K562 (cell line): ENCODE measurements at regions not wholly inside any gene's neighbourhood (a gene's known extent, or its start where the extent isn't known, plus 50 kb on each side); places are given as distances from the start of the nearest gene placed in this dataset.
"Not testable (repeated sequence)": the region's sequence is repeated elsewhere in the genome, so short reads cannot be mapped to it uniquely, and the experiment has no call there.

Experiments used
- ATAC-seq: fragments of 200-7000 bp; cut with Tn5 transposase; 3 replicates; pipeline ENCODE4 v1.9.1; 2020; ENCODE audit warnings: moderate library complexity
- BruUV-seq: library from RNA; stranded (reverse); fragments of 400-500 nt; replicated peaks from 2 replicates; lab custom pipeline; 2021; lab: Mats Ljungman, UMichigan
- CTCF ChIA-PET: fragments of 300-600 bp; formaldehyde crosslinking; extraction: SDS; loops from one replicate; lab custom pipeline; 2021; ENCODE audit warnings: low intra/inter-chr PET ratio; lab: Yijun Ruan, JAX
- POLR2A ChIA-PET: fragments of 300-600, 350-650 bp; sonication (Branson Sonifier 250); formaldehyde crosslinking; extraction: SDS; loops from one replicate; lab custom pipeline; 2021; ENCODE audit warnings: antibody characterized with exemption, inconsistent platforms; lab: Yijun Ruan, JAX
- DNase-seq, 4 experiments: peaks; one replicate each; pipeline versions ENCODE4 v3.0.0 to v3.0.0-alpha.2; 2011 to 2018; ENCODE audit warnings: low spot score in 3 of 4, mixed read lengths in 3 of 4; ENCODE audit errors: extremely low read depth in 1 of 4
- FAIRE-seq: peaks from 2 replicates; lab custom pipeline; 2011; peaks lifted over from hg19 to GRCh38; lab: Jason Lieb, UNC
- H2AFZ ChIP-seq: 2 replicates; pipeline ENCODE4 v1.6.0; 2011; ENCODE audit warnings: low read depth, low read length, control low read depth, inconsistent platforms
- H3K27ac ChIP-seq: fragments of 200-600 bp; 3 replicates; pipeline ENCODE4 v1.8.0; 2011; ENCODE audit warnings: low read depth, mild to moderate bottlenecking, control low read depth, inconsistent platforms, low read length, moderate library complexity, mixed read lengths; ENCODE audit errors: extremely low read depth
- H3K27me3 ChIP-seq, 2 experiments: fragments of 300-600 bp in 1 of 2; 2 replicates in 1 of 2; 3 replicates in 1 of 2; pipeline versions ENCODE4 v1.6.0 to v1.8.0; 2011; ENCODE audit warnings: inconsistent platforms in 2 of 2, low read length in 2 of 2, mild to moderate bottlenecking in 1 of 2, mixed read lengths in 1 of 2, moderate library complexity in 1 of 2; ENCODE audit not compliant: control insufficient read depth in 2 of 2, insufficient read depth in 2 of 2
- H3K36me3 ChIP-seq: fragments of 300-600 bp; 3 replicates; pipeline ENCODE4 v1.8.0; 2011; ENCODE audit warnings: mild to moderate bottlenecking, low read length, inconsistent platforms; ENCODE audit not compliant: control insufficient read depth, insufficient read depth
- H3K4me1 ChIP-seq, 2 experiments: fragments of 200-600 bp in 1 of 2; replicated peaks in 1 of 2; 2 replicates in 1 of 2; 3 replicates in 1 of 2; pipeline versions ENCODE4 v1.5.1 to v1.8.0; 2011; ENCODE audit warnings: inconsistent platforms in 2 of 2, low read length in 2 of 2, mild to moderate bottlenecking in 1 of 2, mixed read lengths in 1 of 2, moderate library complexity in 1 of 2; ENCODE audit not compliant: control insufficient read depth in 2 of 2, insufficient read depth in 2 of 2
- H3K4me2 ChIP-seq: 2 replicates; pipeline ENCODE4 v1.6.1; 2011; ENCODE audit warnings: low read length, control low read depth, inconsistent platforms, mixed read lengths; ENCODE audit not compliant: insufficient read depth
- H3K4me3 ChIP-seq: fragments of 200-600 bp; sonication (generic), shearing (Covaris generic); 2 replicates; pipeline ENCODE4 v1.5.1; 2016; ENCODE audit warnings: control low read depth, inconsistent platforms
- H3K79me2 ChIP-seq: fragments of 200-600 bp; 3 replicates; pipeline ENCODE4 v1.8.0; 2011; ENCODE audit warnings: low read length, inconsistent platforms; ENCODE audit not compliant: control insufficient read depth, insufficient read depth
- H3K9ac ChIP-seq, 2 experiments: 2 replicates each; pipeline versions ENCODE4 v1.6.0 to v1.6.1; 2011; ENCODE audit warnings: low read depth in 2 of 2, low read length in 2 of 2, control low read depth in 1 of 2, inconsistent platforms in 1 of 2, mild to moderate bottlenecking in 1 of 2, mixed read lengths in 1 of 2; ENCODE audit not compliant: insufficient read depth in 1 of 2
- H3K9me1 ChIP-seq: one replicate; pipeline ENCODE4 v1.6.0; 2011; ENCODE audit warnings: inconsistent platforms, mild to moderate bottlenecking, low read length, moderate library complexity; ENCODE audit not compliant: control insufficient read depth, insufficient read depth
- H3K9me3 ChIP-seq: replicated peaks from 2 replicates; pipeline ENCODE4 v1.5.1; 2011; ENCODE audit warnings: low read depth, low read length, inconsistent platforms; ENCODE audit not compliant: control insufficient read depth, insufficient read depth
- H4K20me1 ChIP-seq: replicated peaks from 2 replicates; pipeline ENCODE4 v1.6.1; 2011; ENCODE audit warnings: low read length, inconsistent platforms, mixed read lengths; ENCODE audit not compliant: control insufficient read depth, insufficient read depth
- WGBS: fragments of 100-300 bp; shearing (Covaris generic); methylation state at CpG from one replicate; pipeline ENCODE4 v1.1.6; 2016; ENCODE audit warnings: low coverage, mixed read lengths; ENCODE audit not compliant: insufficient coverage; ENCODE audit errors: missing lambda C conversion rate; 5-methylcytosine and 5-hydroxymethylcytosine counted together
- in situ Hi-C: fragments of 300-500 bp; cut with MboI; formaldehyde crosslinking; loops from 4 replicates; pipeline ENCODE4 v1.15.0; 2018; ENCODE audit warnings: inconsistent platforms, mixed read lengths
- intact Hi-C: fragments of 100-400 bp; cut with micrococcal nuclease; formaldehyde crosslinking; loops from 2 replicates; pipeline ENCODE4 v1.14.2; 2022

DNA sequence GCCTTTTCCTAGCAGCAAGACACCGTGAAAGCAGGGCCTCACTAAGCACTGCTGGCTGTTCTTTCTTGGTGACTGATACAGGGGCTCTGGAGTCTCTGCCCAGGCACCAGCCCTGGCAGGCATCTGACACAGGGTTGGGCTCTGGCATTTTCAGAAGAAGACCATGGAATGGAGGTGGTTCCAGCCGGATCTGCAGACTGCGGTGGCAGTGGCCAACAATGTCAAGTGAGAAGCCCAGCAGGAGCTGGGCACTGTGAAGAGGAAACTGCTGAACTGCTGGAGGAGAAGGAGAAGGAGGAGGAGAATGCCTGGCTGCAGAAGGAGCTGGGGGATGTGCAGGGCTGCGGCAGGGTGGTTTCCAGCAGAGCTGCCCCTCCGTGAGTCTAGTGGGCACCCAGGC, 101.8 kb downstream of the TBC1D26 start:
- H4K20me1 ChIP-seq, DNase-seq, CTCF ChIA-PET, BruUV-seq, H3K36me3 ChIP-seq, intact Hi-C loops, H3K79me2 ChIP-seq, H3K9ac ChIP-seq, H3K4me1 ChIP-seq, POLR2A ChIA-PET, H3K9me1 ChIP-seq, H3K27me3 ChIP-seq, H3K4me3 ChIP-seq, ATAC-seq, H3K27ac ChIP-seq, H3K9me3 ChIP-seq, H3K4me2 ChIP-seq, H2AFZ ChIP-seq, FAIRE-seq: not testable (repeated sequence)
- WGBS = 0% methylated on average over 2 of the region's 5 CpGs
- in situ Hi-C loops = loop anchor here (10.0 kb wide), 1 partner anchor 111 kb away; the partner anchor contains the start of gene ADORA2B

DNA sequence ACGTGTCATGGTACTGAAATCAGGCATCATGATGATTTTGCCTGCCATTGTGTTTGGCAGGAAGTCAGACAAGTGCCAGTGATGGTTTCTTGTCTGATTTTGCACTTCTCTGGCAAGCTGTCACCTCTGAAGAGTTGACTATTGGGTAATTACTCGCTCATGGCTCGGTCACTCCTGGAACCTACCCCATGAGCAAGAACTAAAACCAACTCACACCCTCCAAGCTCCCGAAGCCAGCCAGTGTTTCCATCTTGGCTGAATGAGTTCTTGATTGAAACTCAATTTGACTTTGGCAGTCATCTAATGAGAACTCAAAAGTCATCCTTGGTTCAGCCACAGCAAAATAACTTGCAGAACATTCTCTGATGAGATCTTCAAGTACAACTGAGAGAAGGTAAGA, 103.4 kb downstream of the TBC1D26 start:
- H3K36me3 ChIP-seq, H4K20me1 ChIP-seq, H3K79me2 ChIP-seq, H3K4me2 ChIP-seq, H3K27me3 ChIP-seq, H3K9me1 ChIP-seq, ATAC-seq, H3K4me3 ChIP-seq, H3K4me1 ChIP-seq, CTCF ChIA-PET, H3K9me3 ChIP-seq, FAIRE-seq, DNase-seq, H3K27ac ChIP-seq, H3K9ac ChIP-seq, intact Hi-C loops, H2AFZ ChIP-seq, BruUV-seq, POLR2A ChIA-PET: not testable (repeated sequence)
- in situ Hi-C loops = loop anchor here (10.0 kb wide), 1 partner anchor 109 kb away; the partner anchor contains the start of gene ADORA2B
- 0% methylated on average over 3 of the region's 4 CpGs for WGBS

DNA sequence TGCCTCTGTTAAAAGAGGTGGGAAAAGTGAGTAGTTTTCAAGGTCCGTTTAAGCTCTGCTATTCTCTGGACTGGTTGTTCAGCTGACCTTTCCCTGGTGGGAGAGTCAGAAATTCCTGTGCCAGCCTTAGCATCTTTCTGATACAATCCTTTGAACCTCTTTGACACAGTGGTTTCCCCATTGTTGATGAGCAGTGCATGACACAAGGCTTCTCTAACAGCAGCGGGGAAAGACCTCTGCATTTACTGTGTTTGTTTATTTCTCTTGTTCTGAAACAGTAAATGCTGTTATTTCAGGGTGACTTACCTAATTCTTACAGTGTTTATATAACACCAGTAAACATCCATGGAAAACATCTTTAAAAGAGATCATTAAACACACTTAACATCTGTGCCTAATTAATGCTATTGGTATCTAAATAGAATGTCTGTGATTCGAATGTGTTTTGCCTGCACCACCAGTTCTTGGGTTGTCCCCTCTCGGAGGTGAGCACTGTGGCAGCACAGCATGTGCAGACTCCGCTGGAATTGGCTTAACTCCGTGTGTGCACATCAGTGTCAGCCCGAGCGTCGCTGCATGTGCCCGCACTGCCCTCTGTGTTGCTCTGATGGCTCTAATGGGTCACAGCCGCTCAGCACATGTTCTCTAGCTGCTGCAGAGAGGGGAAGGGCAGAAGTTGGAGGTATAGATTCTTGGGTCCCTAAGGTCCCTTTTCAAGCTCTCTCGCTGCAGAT, 104.3 kb downstream of the TBC1D26 start:
- FAIRE-seq, H3K36me3 ChIP-seq, H3K27me3 ChIP-seq, POLR2A ChIA-PET, H2AFZ ChIP-seq, H3K79me2 ChIP-seq, H4K20me1 ChIP-seq, BruUV-seq, ATAC-seq, H3K9me1 ChIP-seq, intact Hi-C loops, H3K9ac ChIP-seq, H3K4me1 ChIP-seq, H3K4me3 ChIP-seq, H3K9me3 ChIP-seq, H3K4me2 ChIP-seq, DNase-seq, H3K27ac ChIP-seq, CTCF ChIA-PET: not testable (repeated sequence)
- 3% methylated on average over 3 of the region's 12 CpGs for WGBS
- in situ Hi-C loops = loop anchor here (10.0 kb wide), 1 partner anchor 108 kb away; the partner anchor contains the start of gene ADORA2B

DNA sequence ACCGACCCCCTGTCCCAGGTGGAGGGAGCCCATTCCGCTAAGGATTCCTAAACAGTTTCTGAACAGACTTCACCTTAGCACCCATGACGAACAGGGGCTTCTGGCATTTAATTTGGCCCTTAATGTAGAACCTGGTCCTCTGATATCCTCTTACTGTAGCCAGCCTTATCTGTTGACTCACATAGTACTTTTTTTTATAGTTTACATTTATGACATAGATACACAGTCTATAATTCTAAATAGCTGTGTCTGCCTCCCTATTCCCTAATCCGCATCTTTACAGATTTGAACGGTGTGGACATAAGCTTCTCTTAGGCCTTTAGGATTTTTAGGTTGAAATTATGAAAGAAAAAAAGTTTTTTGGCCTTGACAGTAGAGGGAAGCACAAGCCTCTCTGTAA, 104.9 kb downstream of the TBC1D26 start:
- H3K4me3 ChIP-seq, H3K9me3 ChIP-seq, H3K4me2 ChIP-seq, H3K27ac ChIP-seq, H4K20me1 ChIP-seq, BruUV-seq, H3K27me3 ChIP-seq, DNase-seq, intact Hi-C loops, H2AFZ ChIP-seq, CTCF ChIA-PET, POLR2A ChIA-PET, H3K4me1 ChIP-seq, H3K79me2 ChIP-seq, FAIRE-seq, H3K9me1 ChIP-seq, H3K9ac ChIP-seq, ATAC-seq, H3K36me3 ChIP-seq: not testable (repeated sequence)
- 5% methylated on average over 4 of the region's 5 CpGs for WGBS
- in situ Hi-C loops = loop anchor here (10.0 kb wide), 1 partner anchor 108 kb away; the partner anchor contains the start of gene ADORA2B
